HL-60 (cell line): ENCODE measurements at regions not wholly inside any gene's neighbourhood (a gene's known extent, or its start where the extent isn't known, plus 50 kb on each side); places are given as distances from the start of the nearest gene placed in this dataset.

Experiments used
- GABPA ChIP-seq: IDR thresholded peaks from 2 replicates; pipeline ENCODE4 v1.6.1; 2012; ENCODE audit warnings: low read depth
- POLR2AphosphoS5 ChIP-seq: IDR thresholded peaks from 2 replicates; pipeline ENCODE4 v1.6.1; 2012; ENCODE audit warnings: low read depth
- TF ChIP-seq, protein P1 (sequence below): IDR thresholded peaks from one replicate; pipeline ENCODE4 v1.5.1; 2011; ENCODE audit warnings: low read length, control low read depth, inconsistent platforms; ENCODE audit not compliant: insufficient read depth

DNA sequence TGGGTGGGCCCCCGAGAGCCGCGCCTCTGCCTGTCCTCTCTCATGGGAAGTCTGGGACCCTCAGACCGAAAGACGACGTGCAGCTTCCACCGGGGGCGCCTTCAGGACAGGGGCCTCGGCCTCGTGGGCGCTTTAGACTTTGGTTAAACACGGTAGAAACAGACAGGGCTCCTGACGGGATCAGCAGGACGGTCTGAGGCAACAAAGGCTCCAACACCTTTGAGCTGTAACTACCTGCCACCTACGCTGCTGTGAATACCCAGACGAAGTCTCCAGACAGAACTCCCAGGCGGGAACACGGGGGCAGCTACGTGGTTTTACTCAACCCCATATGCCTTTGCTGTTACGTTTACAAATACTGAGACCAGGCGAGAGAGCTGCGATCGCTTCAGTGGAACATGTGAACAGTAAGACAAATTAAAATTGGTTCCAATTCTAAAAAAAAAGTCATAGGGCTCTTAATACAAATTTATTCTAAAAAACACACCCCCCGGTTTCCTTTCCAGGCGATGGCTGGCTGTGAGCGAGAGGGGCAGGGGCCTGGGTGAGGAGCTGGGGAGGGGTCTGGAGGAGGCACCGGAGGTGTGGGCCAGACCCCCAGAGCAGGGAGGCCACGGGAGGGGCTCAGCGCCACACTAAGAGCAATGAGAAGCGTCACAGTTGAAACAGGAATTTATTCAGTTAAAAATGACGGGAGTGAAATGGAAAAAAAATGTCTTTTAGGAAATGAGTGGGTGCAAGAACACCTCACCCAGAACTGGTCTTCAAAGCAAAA lies 453.2 kb downstream of the QKI start:
- TF ChIP-seq GABPA (no peak), POLR2AphosphoS5 (no peak)
- TF ChIP-seq, protein P1, sequence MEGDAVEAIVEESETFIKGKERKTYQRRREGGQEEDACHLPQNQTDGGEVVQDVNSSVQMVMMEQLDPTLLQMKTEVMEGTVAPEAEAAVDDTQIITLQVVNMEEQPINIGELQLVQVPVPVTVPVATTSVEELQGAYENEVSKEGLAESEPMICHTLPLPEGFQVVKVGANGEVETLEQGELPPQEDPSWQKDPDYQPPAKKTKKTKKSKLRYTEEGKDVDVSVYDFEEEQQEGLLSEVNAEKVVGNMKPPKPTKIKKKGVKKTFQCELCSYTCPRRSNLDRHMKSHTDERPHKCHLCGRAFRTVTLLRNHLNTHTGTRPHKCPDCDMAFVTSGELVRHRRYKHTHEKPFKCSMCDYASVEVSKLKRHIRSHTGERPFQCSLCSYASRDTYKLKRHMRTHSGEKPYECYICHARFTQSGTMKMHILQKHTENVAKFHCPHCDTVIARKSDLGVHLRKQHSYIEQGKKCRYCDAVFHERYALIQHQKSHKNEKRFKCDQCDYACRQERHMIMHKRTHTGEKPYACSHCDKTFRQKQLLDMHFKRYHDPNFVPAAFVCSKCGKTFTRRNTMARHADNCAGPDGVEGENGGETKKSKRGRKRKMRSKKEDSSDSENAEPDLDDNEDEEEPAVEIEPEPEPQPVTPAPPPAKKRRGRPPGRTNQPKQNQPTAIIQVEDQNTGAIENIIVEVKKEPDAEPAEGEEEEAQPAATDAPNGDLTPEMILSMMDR = no peak
